ENCODE measurements at regions not wholly inside any gene's neighbourhood (a gene's known extent, or its start where the extent isn't known, plus 50 kb on each side); places are given as distances from the start of the nearest gene placed in this dataset.

- POLR2A ChIA-PET, result no interaction called here
- CTCF ChIA-PET, result no interaction called here
These were observed 87.8 kb upstream of the ERBB4 start for GRCh38 chr2:212626371-212626918.

More at GRCh38 chr2:212626371-212626918, 87.8 kb upstream of the ERBB4 start:
- H3K36me3 ChIP-seq (ENCODE audit: control insufficient read depth in 2 of 2, insufficient read depth in 1 of 2, low read length in 2 of 2), result no peaks in the 10 kb centered on the region
- no peak overlapping the region for H3K4me3 ChIP-seq (ENCODE audit: low read depth, low read length)
- H3K9me3 ChIP-seq (ENCODE audit: control insufficient read depth, insufficient read depth, low read depth, low read length), result no peaks in the 10 kb centered on the region
- no peak for TF ChIP-seq ZNF248 (tag by site-specific recombination; IDR thresholded peaks at IDR 0.05)
- no peak for TF ChIP-seq ZNF324 (tag by site-specific recombination; IDR thresholded peaks at IDR 0.05)
- no peak for TF ChIP-seq ZNF391 (tag by site-specific recombination; IDR thresholded peaks at IDR 0.05; ENCODE audit: borderline replicate concordance, low read depth)
- TF ChIP-seq ZIC2 (tag by site-specific recombination; IDR thresholded peaks at IDR 0.05), result no peak
- TF ChIP-seq ZNF514 (tag by site-specific recombination; IDR thresholded peaks at IDR 0.05), result no peak
- TF ChIP-seq ZNF639 (tag by site-specific recombination; IDR thresholded peaks at IDR 0.05), result no peak
- no peak for TF ChIP-seq ZNF184 (tag by site-specific recombination; IDR thresholded peaks at IDR 0.05)
- no peak for TF ChIP-seq PRDM1 (tag by site-specific recombination; IDR thresholded peaks at IDR 0.05)
- no peak for TF ChIP-seq BCL6B (tag by site-specific recombination; IDR thresholded peaks at IDR 0.05)
- TF ChIP-seq ZBTB11 (tag by site-specific recombination; conservative IDR thresholded peaks at IDR 0.05; ENCODE audit: low read depth), result no peak
- no peak for TF ChIP-seq TRIM28 (IDR thresholded peaks at IDR 0.05; ENCODE audit: borderline replicate concordance, low read length)
- TF ChIP-seq ZSCAN30 (tag by site-specific recombination; IDR thresholded peaks at IDR 0.05), result no peak
- TF ChIP-seq ZNF169 (tag by site-specific recombination; IDR thresholded peaks at IDR 0.05), result no peak
- no peak for TF ChIP-seq ZNF266 (tag by site-specific recombination; IDR thresholded peaks at IDR 0.05; ENCODE audit: low read depth)
- TF ChIP-seq ZNF510 (tag by site-specific recombination; IDR thresholded peaks at IDR 0.05; ENCODE audit: insufficient replicate concordance), result no peak
- no peak for TF ChIP-seq ZNF513 (tag by site-specific recombination; IDR thresholded peaks at IDR 0.05)
- TF ChIP-seq ZNF112 (tag by site-specific recombination; IDR thresholded peaks at IDR 0.05), result no peak
- no peak for TF ChIP-seq AEBP2 (tag by site-specific recombination; IDR thresholded peaks at IDR 0.05; ENCODE audit: borderline replicate concordance)
- no peak for TF ChIP-seq ZNF2 (tag by site-specific recombination; IDR thresholded peaks at IDR 0.05)
- H3K27ac ChIP-seq (ENCODE audit: extremely low read depth, low read depth, low read length), result no peak overlapping the region
- H3K4me1 ChIP-seq (ENCODE audit: control insufficient read depth, insufficient read depth, low read length), result no peaks in the 10 kb centered on the region

Measured in HEK293 (cell line).